ENCODE measurements at regions not wholly inside any gene's neighbourhood (a gene's known extent, or its start where the extent isn't known, plus 50 kb on each side); places are given as distances from the start of the nearest gene placed in this dataset.

DNA sequence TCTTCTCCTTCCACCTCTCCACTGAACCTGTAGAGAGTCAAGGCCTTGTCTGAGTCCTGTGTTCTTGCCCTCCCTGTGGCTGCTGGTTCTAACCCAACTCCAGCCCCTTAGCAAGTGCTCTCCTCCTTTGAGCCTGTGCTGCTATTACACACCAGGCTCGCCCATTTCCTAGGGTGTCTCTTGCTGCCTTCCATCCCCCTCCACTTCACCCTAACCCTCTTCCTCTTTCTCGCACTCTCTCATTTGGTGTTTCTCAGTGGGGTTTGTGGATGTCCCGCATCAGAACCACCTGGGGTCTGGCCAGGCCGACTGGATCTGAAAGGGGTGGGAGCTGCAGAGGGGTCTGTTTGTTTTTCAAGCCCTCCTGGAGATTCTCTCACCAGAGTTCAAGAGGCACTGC is 156.7 kb downstream of the SPRY1 start:
- H3K4me3 ChIP-seq (ENCODE audit: low read length): no peak overlapping the region
- TF ChIP-seq, protein P1, sequence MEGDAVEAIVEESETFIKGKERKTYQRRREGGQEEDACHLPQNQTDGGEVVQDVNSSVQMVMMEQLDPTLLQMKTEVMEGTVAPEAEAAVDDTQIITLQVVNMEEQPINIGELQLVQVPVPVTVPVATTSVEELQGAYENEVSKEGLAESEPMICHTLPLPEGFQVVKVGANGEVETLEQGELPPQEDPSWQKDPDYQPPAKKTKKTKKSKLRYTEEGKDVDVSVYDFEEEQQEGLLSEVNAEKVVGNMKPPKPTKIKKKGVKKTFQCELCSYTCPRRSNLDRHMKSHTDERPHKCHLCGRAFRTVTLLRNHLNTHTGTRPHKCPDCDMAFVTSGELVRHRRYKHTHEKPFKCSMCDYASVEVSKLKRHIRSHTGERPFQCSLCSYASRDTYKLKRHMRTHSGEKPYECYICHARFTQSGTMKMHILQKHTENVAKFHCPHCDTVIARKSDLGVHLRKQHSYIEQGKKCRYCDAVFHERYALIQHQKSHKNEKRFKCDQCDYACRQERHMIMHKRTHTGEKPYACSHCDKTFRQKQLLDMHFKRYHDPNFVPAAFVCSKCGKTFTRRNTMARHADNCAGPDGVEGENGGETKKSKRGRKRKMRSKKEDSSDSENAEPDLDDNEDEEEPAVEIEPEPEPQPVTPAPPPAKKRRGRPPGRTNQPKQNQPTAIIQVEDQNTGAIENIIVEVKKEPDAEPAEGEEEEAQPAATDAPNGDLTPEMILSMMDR (conservative IDR thresholded peaks at IDR 0.05; ENCODE audit: low read length): no peak
- no peak for DNase-seq (ENCODE audit: low read depth)

DNA sequence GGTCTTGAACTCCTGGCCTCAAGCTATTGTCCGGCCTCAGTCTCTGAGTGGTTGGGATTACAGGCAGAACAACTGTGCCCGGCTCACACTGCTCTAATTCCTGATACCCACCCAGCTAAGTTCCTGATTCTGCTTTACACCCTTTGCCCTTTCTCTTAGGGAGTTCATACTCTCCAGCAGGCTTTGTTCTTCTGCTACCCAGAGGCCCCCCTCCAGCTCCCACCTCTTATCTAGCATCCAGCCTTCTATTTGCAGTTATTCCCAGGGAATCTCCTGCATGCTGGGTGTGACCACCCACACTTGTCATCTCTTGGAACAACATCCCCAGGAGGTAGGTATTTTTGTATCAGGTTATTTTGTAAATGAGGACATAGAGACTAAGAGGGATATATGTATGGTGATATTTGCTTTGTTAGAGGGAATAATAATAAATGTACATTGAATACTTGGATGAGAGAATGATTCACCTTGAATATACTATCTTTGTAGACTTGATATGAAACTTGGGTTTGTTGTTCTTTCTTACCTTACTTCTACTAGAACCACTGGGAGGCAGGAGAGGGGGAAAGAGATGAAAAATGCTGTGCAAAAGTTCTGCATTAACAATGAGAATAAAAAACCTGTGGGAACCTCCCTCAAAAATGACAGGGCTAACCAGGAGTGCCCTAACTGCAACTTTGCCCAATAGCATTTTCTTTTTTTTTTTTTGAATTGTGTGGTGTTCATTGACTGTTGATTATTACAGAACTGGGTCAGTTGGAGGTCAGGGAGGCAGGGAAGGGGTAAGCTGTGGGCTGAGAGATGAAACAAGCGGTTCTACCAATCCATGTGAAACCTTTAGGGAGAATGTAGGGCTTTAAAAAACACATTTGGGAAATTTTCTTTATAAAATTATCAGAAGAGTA is 157.4 kb downstream of the SPRY1 start:
- H3K4me3 ChIP-seq (ENCODE audit: low read length): no peak overlapping the region
- DNase-seq (ENCODE audit: low read depth): no peak
- TF ChIP-seq, protein P1 (conservative IDR thresholded peaks at IDR 0.05; ENCODE audit: low read length): no peak

DNA sequence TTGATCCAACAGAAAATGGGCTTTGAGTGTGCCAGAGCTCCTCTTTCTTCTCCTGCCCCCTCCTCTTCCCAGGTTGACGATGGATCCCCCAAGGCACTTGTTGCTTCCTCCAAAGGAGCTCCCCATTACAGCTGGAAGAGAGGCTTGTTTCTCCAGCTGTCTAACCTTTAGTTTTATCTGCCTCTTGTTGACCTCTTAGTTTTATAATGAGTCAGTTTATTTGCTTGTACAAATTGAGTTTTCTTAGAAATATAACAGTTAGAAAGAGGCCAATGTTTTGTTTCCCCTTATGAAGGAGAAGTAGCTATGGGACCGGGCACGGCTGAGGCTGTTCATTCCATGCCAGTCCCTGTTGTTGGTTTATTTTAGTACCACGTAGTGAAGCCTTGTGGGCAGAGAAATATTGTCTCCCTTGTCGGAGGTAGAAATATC is 158.2 kb downstream of the SPRY1 start:
- DNase-seq (ENCODE audit: low read depth): no peak
- H3K4me3 ChIP-seq (ENCODE audit: low read length): no peak overlapping the region
- TF ChIP-seq, protein P1 (conservative IDR thresholded peaks at IDR 0.05; ENCODE audit: low read length): no peak

DNA sequence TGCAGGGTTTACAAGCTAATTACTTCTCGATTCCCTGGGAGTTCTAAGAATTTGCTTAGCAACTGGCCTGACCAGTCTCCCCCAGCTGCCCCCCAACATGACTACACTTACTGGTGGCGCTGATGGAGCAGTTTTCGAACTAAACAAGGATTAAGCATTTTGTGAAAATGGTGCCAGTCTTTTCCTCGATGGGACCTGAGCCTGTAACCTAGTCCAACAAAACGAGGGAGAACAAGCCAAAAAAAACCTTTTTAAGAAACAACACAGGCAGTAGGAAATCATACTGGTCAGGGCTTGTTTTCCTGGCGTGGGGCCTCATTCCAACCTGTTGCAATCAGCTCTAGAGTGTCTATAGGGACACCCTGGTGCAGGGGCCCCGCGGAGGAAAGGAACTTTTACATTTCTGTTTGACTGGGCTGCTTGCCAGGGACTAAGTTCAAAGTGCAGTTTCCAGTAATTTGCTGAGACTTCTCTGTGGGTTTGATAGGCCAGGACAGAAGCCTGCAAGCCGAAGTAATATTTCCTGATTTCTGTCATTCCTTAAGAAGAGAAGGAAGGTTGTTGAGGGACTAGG is 158.7 kb downstream of the SPRY1 start:
- TF ChIP-seq, protein P1 (conservative IDR thresholded peaks at IDR 0.05; ENCODE audit: low read length): no peak
- peak; percentile 81 for DNase-seq (ENCODE audit: low read depth)
- no peak overlapping the region for H3K4me3 ChIP-seq (ENCODE audit: low read length)

DNA sequence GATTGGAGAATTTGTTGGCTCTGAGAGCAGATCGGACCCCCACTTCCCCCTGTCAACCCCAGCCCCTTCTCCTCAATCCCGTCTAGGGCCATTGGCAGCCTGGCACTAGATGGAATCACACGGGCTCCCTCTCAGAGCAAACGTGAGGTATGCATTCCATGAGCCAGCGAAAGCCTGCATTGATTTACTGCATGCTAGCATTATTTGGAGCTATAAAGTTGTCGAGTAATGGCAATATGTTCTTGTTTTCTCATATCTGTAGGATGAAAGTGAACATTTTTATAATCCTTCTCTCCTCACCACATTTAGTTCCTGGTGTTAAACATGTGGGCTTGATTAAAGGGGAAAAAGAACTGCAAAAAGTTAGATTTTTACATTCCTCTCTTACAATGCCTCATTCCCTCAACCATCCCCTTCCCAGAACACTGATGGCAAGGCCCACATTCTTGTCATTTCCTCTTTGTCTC is 159.2 kb downstream of the SPRY1 start:
- no peak overlapping the region for H3K4me3 ChIP-seq (ENCODE audit: low read length)
- DNase-seq (ENCODE audit: low read depth): peak; percentile 84
- TF ChIP-seq, protein P1 (conservative IDR thresholded peaks at IDR 0.05; ENCODE audit: low read length): no peak

DNA sequence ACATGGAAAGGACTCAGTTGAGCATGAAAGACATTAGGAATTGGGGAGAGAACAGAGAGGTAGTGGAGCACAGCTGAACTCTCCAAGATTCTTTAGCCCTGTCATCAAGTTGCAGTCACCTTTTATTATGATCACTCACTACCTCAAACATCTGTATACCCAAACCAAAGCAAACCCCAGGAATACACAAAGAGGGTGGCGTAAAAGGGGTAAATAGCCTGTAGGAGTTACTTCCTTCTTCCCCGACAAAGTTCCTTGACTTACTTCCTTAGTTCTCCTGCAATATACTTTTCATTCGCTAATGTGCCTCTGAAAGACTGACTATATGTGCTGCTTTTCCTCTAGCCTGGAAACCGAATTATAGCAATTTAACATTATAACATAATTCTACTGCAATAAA is 159.9 kb downstream of the SPRY1 start:
- TF ChIP-seq, protein P1 (conservative IDR thresholded peaks at IDR 0.05; ENCODE audit: low read length): no peak
- H3K4me3 ChIP-seq (ENCODE audit: low read length): no peak overlapping the region
- DNase-seq (ENCODE audit: low read depth): no peak
